ENCODE measurements at regions not wholly inside any gene's neighbourhood (a gene's known extent, or its start where the extent isn't known, plus 50 kb on each side); places are given as distances from the start of the nearest gene placed in this dataset.

- no peak for TF ChIP-seq CTCF (IDR thresholded peaks at IDR 0.05)
- no peak for TF ChIP-seq POLR2A (IDR thresholded peaks at IDR 0.05)
Observed at GRCh38 chr1:184818646-184819045, 64.0 kb upstream of the EDEM3 start.
